Parathyroid adenoma (tissue), 2 donors: ENCODE measurements at regions not wholly inside any gene's neighbourhood (a gene's known extent, or its start where the extent isn't known, plus 50 kb on each side); places are given as distances from the start of the nearest gene placed in this dataset.

ENCODE experiments used
- H2AFZ ChIP-seq: fragments of 300-600 bp; sonication (generic); one replicate; pipeline ENCODE4 v1.7.0; 2017; ENCODE audit warnings: antibody characterized with exemption, mild to moderate bottlenecking
- H3K27ac ChIP-seq: fragments of 300-600 bp; sonication (generic); one replicate; pipeline ENCODE4 v1.7.0; 2017
- H3K27me3 ChIP-seq: fragments of 300-600 bp; sonication (generic); one replicate; pipeline ENCODE4 v1.7.0; 2017; ENCODE audit warnings: low read length; ENCODE audit not compliant: control insufficient read depth, insufficient read depth
- H3K36me3 ChIP-seq: fragments of 300-600 bp; sonication (generic); one replicate; pipeline ENCODE4 v1.7.0; 2017; ENCODE audit warnings: low read length; ENCODE audit not compliant: control insufficient read depth, insufficient read depth
- H3K4me1 ChIP-seq: fragments of 300-600 bp; sonication (generic); one replicate; pipeline ENCODE4 v1.7.0; 2017; ENCODE audit warnings: control low read depth
- H3K4me2 ChIP-seq: fragments of 300-600 bp; sonication (generic); one replicate; pipeline ENCODE4 v1.7.0; 2017; ENCODE audit warnings: low read length
- H3K4me3 ChIP-seq: fragments of 300-600 bp; sonication (generic); one replicate; pipeline ENCODE4 v1.7.0; 2017; ENCODE audit warnings: low read depth, low read length
- H3K79me2 ChIP-seq: fragments of 300-600 bp; sonication (generic); one replicate; pipeline ENCODE4 v1.7.0; 2017; ENCODE audit warnings: control low read depth
- H3K9ac ChIP-seq: fragments of 300-600 bp; sonication (generic); one replicate; pipeline ENCODE4 v1.7.0; 2017; ENCODE audit warnings: mild to moderate bottlenecking
- H3K9me3 ChIP-seq: fragments of 300-600 bp; sonication (generic); one replicate; pipeline ENCODE4 v1.7.0; 2017; ENCODE audit warnings: low read length; ENCODE audit not compliant: control insufficient read depth
- CTCF ChIP-seq: fragments of 300-600 bp; sonication (generic); IDR thresholded peaks from one replicate; pipeline ENCODE4 v1.7.0; 2017; ENCODE audit warnings: antibody characterized with exemption, mild to moderate bottlenecking
- donor health status: primary hyperparathyroidism.

DNA sequence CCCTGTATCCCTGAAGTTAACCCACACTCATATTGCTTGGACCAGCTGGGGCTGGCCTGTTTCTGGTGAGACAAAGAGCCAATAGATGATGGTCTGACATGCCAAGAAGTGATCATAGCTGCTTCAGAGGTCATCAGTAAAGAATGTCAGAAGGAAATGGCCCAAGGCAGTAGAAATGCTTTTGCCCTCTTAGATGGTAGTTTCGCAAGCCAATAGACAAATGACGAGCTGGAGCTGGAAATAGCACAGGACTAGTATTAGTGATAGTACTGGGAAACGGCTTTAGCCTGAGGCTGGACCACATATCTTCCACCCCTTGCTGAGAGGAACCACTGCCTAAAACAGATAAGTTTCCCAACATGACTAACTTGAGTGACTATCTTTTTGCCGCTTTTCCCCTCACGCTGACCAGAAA, 176.1 kb upstream of the THBS1 start:
- H2AFZ ChIP-seq, result no peak overlapping the region
- no peak overlapping the region for H3K4me2 ChIP-seq
- no peak overlapping the region for H3K9ac ChIP-seq
- no peaks in the 10 kb centered on the region for H3K9me3 ChIP-seq
- no peaks in the 10 kb centered on the region for H3K27me3 ChIP-seq
- H3K27ac ChIP-seq, result no peak overlapping the region
- H3K4me1 ChIP-seq, result no peaks in the 10 kb centered on the region
- H3K79me2 ChIP-seq, result no peaks in the 10 kb centered on the region
- H3K4me3 ChIP-seq, result no peak overlapping the region
- no peak for TF ChIP-seq CTCF
- H3K36me3 ChIP-seq, result no peaks in the 10 kb centered on the region

DNA sequence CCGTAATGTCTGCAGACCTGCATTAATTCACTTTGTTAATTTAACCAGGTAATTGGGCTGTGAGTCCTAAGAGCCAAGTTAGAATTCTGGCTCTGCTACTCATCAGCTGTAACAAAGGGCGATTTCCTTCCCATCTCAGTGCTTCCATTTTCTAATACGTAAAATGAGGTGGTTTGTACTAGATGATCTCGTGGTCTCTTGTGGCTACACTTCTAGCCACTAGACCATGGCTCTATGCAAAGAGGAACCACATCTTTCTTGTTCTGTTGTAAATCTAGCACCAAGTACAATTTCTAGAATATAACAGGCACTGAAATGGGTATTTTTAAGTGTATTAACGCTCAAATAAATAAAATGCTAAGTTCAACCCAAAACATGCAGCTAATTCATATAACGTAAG, 174.4 kb upstream of the THBS1 start:
- H2AFZ ChIP-seq, result no peak overlapping the region
- no peaks in the 10 kb centered on the region for H3K4me1 ChIP-seq
- no peaks in the 10 kb centered on the region for H3K36me3 ChIP-seq
- no peak overlapping the region for H3K4me3 ChIP-seq
- TF ChIP-seq CTCF, result no peak
- no peaks in the 10 kb centered on the region for H3K9me3 ChIP-seq
- no peak overlapping the region for H3K9ac ChIP-seq
- no peaks in the 10 kb centered on the region for H3K27me3 ChIP-seq
- H3K4me2 ChIP-seq, result no peak overlapping the region
- H3K79me2 ChIP-seq, result no peaks in the 10 kb centered on the region
- no peak overlapping the region for H3K27ac ChIP-seq

DNA sequence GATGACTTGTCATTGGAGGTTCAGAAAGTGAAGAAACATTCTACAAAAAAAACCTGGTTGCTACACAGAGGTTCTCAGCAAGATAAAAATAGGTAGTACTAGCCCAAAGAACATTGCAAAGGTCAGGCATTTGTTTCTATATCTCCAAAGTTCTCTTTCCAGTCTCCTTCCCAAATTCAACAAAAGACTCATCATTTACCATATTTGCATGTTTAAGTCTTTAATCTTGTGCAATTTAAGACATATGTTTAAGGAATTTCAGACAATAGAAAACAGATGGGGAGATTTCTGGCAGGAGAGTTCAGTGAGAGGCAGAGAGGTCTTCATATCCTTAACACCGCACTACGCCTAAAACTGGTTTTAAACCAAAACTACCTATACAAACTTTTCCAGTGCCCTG, 173.8 kb upstream of the THBS1 start:
- Histone ChIP-seq H3K27ac (no peak overlapping the region), H3K4me3 (no peak overlapping the region), H3K36me3 (no peaks in the 10 kb centered on the region), H3K4me1 (no peaks in the 10 kb centered on the region), H3K27me3 (no peaks in the 10 kb centered on the region), H3K79me2 (no peaks in the 10 kb centered on the region), H3K4me2 (no peak overlapping the region), H3K9me3 (no peaks in the 10 kb centered on the region), H3K9ac (no peak overlapping the region), H2AFZ (no peak overlapping the region)
- no peak for TF ChIP-seq CTCF

GRCh38 chr15:39409876-39410530, 170.9 kb upstream of the THBS1 start:
- no peak for TF ChIP-seq CTCF
- no peaks in the 10 kb centered on the region for H3K9me3 ChIP-seq
- H3K4me3 ChIP-seq, result no peak overlapping the region
- H3K4me2 ChIP-seq, result no peak overlapping the region
- no peaks in the 10 kb centered on the region for H3K79me2 ChIP-seq
- H3K36me3 ChIP-seq, result no peaks in the 10 kb centered on the region
- no peak overlapping the region for H3K27ac ChIP-seq
- no peaks in the 10 kb centered on the region for H3K27me3 ChIP-seq
- H2AFZ ChIP-seq, result no peak overlapping the region
- H3K4me1 ChIP-seq, result no peaks in the 10 kb centered on the region
- H3K9ac ChIP-seq, result no peak overlapping the region
